HG03442 (cell line): ENCODE measurements at regions not wholly inside any gene's neighbourhood (a gene's known extent, or its start where the extent isn't known, plus 50 kb on each side); places are given as distances from the start of the nearest gene placed in this dataset.
"Not testable (repeated sequence)": the region's sequence is repeated elsewhere in the genome, so short reads cannot be mapped to it uniquely, and the experiment has no call there.

Experiments used
- ATAC-seq: cut with Tn5 transposase; IDR thresholded peaks from one replicate; pipeline ENCODE4 v1.9.1; 2021; ENCODE audit warnings: mild to moderate bottlenecking, moderate library complexity; ENCODE audit not compliant: unreplicated experiment

- ATAC-seq, result peak; percentile 68
These were observed 123.4 kb upstream of the MB21D2 start for GRCh38 chr3:193040836-193041672.

GRCh38 chr3:193046371-193046770 is 128.7 kb upstream of the MB21D2 start:
- ATAC-seq, result no peak

- not testable (repeated sequence) for ATAC-seq
These were observed 129.8 kb upstream of the MB21D2 start for GRCh38 chr3:193047461-193047860.

- no peak for ATAC-seq
These were observed 130.5 kb upstream of the MB21D2 start for GRCh38 chr3:193048127-193048526.

GRCh38 chr3:193049935-193050334 is 132.3 kb upstream of the MB21D2 start:
- no peak for ATAC-seq

- no peak for ATAC-seq
These were observed 133.7 kb upstream of the MB21D2 start for GRCh38 chr3:193051314-193051713.

GRCh38 chr3:193052354-193053045 is 134.8 kb upstream of the MB21D2 start:
- no peak for ATAC-seq

GRCh38 chr3:193053046-193053435 is 135.4 kb upstream of the MB21D2 start:
- ATAC-seq, result no peak

GRCh38 chr3:193055352-193055751 is 137.7 kb upstream of the MB21D2 start:
- no peak for ATAC-seq

- ATAC-seq, result no peak
These were observed 140.0 kb upstream of the MB21D2 start for GRCh38 chr3:193057616-193058015.

GRCh38 chr3:193060748-193061546 is 143.3 kb upstream of the MB21D2 start:
- no peak for ATAC-seq

- no peak for ATAC-seq
These were observed 150.7 kb upstream of the MB21D2 start for GRCh38 chr3:193068365-193068764.

GRCh38 chr3:193069732-193070131 is 152.1 kb upstream of the MB21D2 start:
- not testable (repeated sequence) for ATAC-seq

- ATAC-seq, result no peak
These were observed 161.5 kb upstream of the MB21D2 start for GRCh38 chr3:193078996-193079753.

GRCh38 chr3:193080821-193081365 is 160.1 kb upstream of the PLAAT1 start:
- ATAC-seq, result no peak

- no peak for ATAC-seq
These were observed 155.4 kb upstream of the PLAAT1 start for GRCh38 chr3:193085655-193086054.

- ATAC-seq, result no peak
These were observed 154.3 kb upstream of the PLAAT1 start for GRCh38 chr3:193086681-193087080.

- ATAC-seq, result no peak
These were observed 153.7 kb upstream of the PLAAT1 start for GRCh38 chr3:193087336-193087735.

- no peak for ATAC-seq
These were observed 145.7 kb upstream of the PLAAT1 start for GRCh38 chr3:193095366-193095765.

- ATAC-seq, result no peak
These were observed 144.9 kb upstream of the PLAAT1 start for GRCh38 chr3:193096076-193096475.
